Non-pigmented ciliary epithelial cell (primary cell): ENCODE measurements at regions not wholly inside any gene's neighbourhood (a gene's known extent, or its start where the extent isn't known, plus 50 kb on each side); places are given as distances from the start of the nearest gene placed in this dataset.
"Not testable (repeated sequence)": the region's sequence is repeated elsewhere in the genome, so short reads cannot be mapped to it uniquely, and the experiment has no call there.

Experiments
- DNase-seq: peaks from one replicate; pipeline ENCODE4 v3.0.0-alpha.2; 2010; ENCODE audit warnings: low read depth

DNA sequence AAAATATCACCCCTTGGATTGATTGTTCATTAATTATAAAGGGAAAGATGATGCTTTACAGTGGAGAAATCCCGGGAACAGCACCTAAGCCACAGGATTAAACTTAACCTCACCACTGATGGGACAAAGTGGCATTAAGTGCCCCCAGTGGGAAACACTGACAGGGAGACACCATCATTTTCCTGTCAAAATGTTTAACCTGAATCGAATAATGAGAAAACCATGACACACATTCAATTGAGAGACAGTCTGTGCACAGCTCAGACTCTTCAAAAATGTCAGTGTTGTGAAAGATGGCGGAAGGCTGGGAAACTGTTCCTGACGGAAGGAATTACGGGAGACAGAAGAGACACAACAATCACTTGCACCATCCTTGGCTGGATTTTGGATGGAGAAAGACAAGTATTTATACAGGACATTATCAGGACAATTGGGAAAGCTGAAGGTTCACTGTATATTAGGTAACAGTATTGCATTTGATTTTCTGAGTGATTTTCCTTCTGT lies 111.8 kb upstream of the ASB18 start:
- DNase-seq, result no peak

DNA sequence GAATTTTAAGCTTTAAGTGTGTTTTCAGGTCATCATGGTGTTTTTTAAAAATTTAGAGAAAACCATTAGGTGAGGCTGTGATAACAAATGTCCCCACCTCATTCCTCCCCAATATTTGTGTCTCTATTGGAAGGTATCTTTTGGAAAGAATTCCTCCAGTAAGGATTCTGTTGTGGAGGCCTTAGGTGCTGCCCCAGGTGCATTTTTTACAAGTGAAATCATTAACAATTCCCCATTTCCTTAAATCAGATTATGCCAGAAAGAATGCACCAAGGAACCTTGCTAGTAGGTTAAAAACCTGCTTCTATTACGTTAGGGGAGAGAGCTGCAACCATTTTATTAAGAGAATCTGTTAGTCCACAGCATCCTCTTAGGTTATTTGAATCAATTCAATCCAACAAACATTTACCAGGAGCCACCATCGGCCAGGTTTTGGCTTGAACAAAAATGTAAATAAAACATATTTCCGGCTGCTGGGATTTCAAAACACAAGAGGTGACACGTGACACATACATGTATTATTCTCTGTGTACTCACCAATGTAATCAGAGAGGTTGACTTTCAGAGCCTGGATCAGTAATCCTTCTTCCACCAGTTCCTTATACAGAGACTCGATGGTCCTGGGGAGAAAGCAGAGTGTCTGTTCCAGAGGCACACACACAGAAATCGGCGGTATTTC lies 112.5 kb upstream of the ASB18 start:
- DNase-seq, result no peak

DNA sequence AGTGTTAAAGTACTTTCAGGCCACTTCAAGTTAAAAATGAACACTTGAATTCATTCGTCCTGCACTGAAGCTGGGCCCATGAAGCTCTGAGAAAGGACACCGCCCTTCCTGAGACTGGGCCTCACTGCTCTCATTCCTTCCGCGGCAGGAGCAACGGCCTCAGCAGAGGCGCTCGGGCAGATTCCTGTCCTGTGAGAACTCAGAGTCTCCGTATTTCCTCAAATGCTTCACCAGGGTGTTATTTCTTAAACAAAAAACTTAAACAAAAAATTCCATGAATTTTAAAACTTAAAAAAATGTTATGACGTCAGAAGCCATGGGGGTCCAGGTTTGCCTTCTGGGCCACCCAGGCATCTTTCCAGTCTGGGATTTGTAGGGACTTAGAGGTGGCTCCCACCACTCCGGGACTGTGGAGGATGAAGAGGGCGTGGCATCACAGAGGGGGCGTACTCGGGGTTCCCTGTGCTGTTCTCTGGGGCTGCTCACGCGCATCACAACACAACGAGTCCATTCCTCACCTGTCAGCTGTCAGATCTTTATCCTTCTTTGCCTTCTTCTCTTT lies 115.9 kb upstream of the ASB18 start:
- no peak for DNase-seq

DNA sequence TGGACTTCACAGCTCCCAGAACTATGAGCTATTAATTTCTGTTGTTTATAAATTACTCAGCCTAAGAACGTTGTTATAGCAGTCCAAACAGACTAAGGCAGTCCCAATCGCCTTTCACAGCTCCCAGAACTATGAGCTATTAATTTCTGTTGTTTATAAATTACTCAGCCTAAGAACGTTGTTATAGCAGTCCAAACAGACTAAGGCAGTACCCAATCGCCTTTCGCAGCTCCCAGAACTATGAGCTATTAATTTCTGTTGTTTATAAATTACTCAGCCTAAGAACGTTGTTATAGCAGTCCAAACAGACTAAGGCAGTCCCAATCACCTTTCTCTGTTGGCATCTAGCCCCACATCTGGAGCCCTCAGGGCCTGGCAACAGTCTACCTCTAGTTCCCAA lies 117.0 kb upstream of the ASB18 start:
- DNase-seq, result not testable (repeated sequence)

DNA sequence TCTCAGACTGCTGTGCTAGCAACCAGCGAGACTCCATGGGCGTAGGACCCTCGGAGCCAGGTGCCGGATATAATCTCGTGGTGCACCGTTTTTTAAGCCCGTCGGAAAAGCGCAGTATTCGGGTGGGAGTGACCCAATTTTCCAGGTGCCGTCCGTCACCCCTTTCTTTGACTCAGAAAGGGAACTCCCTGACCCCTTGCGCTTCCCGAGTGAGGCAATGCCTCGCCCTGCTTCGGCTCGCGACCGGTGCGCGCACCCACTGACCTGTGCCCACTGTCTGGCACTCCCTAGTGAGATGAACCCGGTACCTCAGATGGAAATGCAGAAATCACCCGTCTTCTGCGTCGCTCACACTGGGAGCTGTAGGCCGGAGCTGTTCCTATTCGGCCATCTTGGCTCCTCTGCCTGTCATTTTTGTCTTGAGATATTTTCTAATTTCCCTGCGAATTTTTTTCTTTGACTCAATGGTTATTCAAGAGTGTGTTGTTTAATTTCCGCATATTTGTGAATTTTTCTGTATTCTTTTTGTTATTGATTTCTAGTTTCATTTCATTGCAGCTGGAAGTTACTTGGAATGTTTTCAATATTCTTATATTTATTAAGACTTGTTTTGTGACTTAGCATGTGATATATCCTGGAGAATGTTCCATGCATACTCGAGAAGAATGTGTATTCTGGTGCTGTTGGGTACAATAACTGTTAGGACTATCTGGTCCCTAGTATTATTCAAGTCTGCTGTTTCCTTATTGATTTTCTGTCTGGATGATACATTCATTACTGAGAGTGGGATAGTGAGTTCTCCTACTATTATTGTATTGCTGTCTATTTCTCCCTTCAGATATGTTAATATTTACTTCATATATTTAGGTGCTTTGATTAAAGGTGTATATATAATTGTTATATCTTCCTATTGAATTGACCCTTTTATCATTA lies 125.3 kb upstream of the ASB18 start:
- DNase-seq, result not testable (repeated sequence)

DNA sequence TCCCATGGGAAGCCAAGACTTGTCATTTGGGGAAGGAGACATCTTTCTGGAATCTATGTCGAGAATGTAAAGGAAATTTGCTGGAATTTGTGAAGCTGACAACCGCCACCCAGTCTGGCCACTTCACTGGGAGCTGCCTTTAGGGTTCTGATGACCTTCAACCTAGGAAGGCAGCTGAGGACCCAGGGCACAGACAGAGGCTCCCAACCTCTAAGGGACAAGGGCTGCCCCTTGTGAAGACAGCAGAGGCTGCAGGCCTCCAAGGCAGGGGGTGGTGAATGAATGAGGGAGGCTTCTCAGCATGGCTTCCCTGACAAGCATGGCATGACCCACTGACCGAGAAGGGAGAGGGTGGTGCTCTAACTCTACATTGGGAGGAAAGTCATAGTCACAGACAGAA lies 128.9 kb upstream of the ASB18 start:
- no peak for DNase-seq

DNA sequence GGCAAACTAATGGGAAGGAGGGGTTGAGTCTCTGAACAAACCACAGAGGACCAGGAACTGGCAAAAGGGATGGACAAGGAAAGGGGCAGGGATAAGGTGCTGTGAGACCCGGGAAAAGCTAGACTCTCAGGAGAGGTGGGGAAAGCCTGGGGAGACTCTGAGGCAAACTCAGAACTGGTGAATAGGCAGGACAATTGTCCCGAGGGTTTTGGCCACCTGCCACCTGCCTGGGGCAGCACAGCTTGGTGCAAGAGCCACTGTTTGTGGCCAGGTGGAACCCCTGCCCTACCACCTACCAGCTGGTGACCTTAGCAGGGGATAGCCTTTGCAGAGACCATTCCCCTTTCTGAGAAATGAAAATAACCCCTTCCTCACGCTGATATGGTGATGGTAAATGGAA lies 129.4 kb upstream of the ASB18 start:
- no peak for DNase-seq

DNA sequence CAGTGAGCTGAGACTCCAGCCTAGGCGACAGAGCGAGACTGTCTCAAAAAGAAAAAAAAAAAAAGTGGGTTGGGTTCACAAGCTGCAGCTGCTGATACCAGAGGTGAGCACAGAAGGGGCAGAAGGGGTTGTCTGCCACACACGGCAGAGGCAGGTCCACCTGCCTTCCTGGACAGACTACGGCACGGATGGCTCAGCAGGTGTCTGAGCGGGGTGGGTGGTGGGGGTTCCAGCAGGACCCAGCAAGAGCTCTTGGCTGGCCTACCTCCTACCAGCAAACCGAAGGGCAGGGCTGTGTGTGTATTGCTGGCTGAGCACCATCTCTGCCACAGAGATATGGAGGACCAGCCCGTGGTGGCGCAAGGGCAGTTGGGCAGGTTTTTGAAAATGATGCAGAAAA lies 130.4 kb upstream of the ASB18 start:
- DNase-seq, result no peak

DNA sequence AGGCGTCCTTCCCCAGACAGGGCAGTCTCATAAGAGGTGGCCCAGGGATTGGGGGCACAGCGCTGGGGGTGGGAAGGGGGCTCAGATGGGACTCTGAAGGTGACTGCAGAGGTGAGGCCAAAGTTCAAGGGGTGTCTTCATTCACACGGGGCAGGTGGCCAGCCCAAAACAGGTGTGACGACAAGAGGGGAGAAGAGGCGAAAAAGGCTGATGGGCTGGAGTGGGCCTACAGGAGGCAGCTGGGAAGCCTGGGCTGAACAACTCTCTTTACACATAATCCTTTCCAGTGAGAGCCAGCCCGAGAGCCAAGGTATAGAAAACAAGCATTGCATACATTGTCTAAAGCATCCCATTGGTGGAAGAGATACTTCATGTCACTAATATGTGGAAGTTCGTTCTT lies 130.9 kb upstream of the ASB18 start:
- no peak for DNase-seq

DNA sequence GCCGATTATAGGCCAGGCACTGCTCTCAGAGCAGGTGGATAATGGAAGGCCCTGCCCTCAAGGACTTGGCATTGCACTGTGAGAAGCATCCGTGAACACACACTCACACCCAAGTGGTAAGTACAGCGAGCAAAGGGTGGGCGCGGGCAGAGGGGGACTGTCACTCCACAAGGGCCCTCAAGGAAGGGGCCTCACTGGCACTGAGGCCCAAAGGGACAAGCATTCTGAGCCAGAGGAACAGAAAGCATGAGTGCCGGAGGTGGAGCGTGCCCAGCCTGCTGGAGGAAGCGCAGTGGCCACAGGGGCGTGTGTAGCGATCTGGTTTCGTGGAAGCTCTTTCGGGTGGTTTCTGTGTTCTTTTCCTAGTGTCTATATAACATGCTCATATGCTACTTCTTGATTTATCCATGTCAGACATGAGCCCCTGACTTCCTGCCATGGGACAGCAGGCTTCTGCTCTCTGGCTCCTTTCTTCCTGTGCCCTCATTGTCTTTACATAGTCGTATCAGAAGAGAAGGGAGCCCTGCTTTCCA lies 132.7 kb upstream of the ASB18 start:
- DNase-seq, result no peak

DNA sequence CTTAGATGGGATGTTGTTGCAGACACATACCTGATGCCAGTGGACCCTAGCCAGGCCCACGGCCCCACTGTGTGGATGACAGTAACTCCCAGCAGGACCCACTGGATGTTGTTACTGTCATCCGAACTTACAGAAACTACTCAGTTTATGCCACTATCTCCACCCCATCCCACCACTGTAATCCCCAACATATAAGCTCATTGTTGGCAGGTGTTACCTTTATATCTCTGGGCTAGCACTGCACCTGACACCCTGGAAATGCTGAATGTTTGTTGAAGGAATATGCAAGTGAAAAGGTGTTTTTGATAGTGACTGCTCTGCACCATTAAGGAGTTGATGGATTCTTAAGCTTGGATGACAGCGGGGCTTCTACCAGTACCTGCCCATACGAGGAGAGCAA lies 133.5 kb upstream of the ASB18 start:
- no peak for DNase-seq

DNA sequence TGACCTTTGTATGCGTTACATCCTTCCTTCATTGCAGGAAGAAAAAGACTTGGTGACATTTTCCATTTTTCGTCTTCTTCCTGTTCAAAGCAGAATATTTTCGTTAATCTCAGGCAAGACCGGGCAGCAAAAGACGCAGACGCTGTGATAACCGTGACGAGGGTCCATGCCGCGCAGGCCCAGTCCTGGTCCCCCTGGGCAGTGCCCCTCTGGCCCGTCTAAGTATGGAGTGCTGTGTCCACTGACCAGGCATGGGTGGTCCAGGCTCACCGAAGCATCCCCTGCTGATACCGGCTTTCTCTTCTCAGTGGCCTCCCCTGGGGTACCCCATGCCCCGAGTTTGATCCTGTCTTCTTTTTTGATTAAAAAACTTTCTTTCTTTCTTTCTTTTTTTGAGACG lies 135.2 kb upstream of the ASB18 start:
- no peak for DNase-seq

DNA sequence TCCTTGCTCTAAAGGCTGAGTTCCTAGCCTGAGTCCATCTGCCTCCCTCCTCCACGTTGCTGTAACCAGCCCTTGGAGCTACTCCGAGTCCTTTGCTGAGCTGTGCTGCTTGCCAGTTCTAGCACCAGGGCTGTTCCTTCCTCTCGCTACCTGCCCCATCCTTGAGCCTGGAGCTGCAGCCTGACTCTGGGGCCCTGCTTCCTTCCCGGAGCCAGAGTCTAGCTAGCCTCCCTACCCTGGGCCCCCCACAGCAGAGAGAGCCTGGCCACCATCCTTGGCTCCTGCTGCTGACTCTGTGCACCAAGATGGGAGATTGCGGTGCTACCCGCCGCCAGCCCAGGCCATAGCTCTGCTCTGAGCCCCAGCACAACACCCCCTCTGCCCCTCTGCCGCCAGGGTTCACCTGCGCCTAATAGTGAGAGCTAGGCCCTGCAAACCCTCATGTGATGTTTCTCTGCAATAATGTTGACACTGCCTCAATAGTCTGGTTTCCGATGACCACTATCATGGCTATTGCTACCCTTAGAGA lies 135.9 kb upstream of the ASB18 start:
- no peak for DNase-seq

DNA sequence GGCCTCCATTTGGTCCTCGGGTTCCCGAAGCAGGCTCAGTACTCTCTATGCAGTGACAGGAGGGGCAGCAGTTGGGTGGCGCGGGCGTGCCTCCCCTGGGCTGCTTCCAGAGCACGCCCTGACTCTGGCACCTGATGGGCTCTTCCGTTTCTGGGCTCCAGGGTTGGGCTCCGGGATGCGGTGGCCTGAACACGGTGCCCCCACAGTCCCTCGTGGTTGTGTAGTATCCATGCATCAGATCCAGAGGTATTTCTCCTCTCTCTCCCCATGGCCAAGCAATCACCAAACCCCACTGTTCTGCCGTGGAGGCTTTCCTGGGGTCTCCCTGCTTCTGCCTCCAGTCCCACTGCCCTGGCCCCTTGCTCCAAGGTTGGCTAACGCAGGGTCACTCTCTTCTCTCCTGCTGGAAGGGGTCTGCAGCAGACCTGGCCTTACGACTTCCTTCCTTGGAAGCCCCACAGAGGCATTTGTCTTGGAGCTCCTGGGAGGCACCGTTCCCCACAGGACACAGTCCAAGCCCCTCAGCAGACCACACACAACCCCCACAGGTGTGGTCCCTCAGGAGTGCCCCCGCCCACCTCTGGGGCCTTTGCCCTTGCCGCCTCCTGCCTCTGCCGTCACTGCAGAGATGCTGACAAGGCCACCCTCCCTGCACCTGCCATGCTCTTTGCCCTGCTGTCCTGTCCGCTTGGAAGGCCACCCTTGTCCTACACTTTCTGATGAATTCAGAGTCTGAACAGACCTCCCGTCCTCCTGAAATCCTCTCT lies 136.6 kb upstream of the ASB18 start:
- no peak for DNase-seq

DNA sequence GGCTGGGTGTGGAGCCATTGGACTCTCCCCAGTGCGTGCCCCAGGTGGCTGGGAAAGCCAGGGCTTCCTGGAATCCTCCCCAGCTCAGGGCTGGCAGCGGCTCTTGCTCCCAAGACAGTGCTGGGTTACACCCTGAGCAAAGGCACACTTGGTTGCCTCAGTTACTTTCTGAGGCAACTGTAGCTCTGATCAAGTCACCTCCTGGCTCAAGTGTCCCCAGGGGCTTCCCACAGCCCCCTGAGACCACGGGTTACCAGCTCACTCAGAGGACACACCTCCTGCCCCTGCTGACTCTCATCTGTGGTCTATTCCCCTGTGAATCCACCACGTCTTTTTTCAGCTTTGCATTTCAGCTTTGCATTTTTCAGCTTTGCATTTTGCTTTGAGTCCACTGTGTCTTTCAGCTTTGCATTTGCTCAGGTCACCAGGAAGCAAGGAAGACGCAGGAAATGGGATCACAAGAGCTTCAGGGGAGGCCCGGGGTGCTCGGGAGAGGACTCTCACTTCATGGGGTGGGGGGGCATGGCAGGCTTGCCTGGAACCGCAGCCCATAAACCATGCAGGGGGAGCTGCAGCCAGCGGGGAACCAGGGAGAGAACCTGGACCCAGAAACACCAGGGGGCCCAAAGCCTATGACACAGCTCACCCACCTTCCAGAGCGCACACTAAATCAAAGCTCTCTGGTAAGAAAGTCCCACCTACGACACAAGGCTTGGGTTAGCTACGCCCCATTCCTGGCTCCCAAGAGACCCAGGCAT lies 138.0 kb upstream of the ASB18 start:
- no peak for DNase-seq

DNA sequence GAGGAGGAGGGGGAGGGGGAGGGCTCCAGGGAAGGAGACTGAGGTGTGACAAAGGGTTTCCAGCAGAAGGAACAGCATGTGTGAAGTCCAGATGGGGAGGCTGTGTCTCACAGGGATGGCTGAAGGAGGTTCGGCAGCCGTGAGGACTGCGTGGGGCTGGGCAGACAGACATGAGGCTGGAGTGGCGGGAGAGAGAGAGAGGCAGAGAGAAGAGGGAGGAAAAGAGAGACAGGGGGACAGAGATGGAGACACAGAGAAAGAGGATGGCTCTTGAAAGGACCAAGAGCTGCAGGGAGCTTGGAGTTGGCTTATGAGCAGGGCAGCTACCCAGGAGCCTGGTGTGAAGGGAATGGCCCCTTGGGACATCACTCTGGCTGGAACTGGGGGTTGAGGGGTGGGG lies 138.9 kb upstream of the ASB18 start:
- DNase-seq, result no peak

DNA sequence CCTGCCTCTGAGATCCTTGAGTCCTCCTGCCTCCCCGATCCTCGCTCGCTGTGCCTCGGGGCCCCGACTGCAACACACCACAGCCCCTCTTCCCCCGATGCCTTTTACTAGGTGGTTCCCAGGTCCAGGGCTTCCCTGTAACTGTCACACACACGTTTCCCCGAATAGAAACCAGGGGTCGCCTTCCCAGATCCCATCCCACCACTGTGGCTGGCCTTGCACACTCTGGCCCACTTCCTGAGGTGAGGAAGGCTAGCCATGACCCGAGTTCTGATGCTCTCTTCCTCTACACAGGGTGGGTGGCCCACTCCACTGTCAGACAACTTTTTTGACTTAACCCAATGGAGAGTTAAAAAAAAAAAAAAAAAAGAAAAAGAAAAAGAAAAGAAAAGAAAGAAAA lies 139.6 kb upstream of the ASB18 start:
- DNase-seq, result no peak

DNA sequence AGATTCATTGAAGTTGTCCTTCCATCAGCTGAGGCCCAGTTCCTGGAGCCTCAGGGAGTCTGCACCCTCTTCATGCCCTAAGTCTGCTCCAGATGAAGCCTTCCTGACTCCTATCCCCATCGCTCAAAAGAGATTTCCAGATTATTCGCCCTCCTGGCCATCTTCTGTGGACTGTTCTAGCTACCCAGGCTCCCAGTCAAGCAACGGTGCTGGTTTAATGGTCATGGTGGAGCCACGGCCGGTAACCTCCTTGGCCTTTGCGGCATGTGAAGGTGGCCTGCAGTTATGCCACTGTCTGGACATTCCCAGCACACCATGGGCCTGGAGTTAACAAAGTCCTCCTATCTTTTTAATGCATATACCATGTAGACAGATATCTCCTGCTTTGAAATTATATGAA lies 140.1 kb upstream of the ASB18 start:
- DNase-seq, result no peak

DNA sequence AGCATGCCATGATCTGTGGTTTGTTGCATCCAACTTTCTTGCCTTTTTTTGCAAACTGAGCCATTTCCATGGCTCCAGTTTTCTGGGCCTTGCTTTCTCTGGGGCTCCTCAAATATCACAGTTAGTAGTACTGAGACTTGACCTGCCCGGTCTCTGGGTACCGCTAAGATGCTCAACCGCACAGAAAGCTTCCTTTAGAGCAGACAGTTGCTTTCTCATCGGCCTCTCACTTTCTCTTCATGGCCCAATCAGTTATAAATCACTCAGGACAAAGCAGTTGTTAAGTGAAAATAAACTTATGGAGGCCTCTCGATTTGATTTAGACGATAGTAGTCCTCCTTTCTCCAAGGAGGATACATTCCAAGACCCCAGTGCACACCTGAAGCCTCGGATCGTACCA lies 141.2 kb upstream of the ASB18 start:
- no peak for DNase-seq

DNA sequence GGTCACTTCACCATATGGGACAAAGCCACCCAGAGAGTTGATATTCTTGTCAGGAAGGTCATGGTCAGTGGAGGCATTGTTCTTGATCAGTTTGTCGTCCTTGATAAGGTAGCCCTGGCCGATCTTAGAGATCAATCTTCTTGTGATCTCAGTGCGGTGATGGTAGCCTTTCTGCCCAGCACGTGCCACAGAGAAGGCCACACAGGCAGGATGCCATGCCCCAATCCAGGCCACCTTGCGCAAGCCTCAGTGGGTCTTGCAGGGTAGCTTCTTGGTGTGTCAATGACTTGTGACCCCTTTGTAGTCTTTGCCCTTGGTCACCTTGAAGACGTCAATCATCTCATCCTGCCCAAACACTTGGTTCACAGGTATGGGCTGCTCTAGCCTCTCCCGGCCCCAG lies 143.9 kb upstream of the ASB18 start:
- DNase-seq, result no peak

DNA sequence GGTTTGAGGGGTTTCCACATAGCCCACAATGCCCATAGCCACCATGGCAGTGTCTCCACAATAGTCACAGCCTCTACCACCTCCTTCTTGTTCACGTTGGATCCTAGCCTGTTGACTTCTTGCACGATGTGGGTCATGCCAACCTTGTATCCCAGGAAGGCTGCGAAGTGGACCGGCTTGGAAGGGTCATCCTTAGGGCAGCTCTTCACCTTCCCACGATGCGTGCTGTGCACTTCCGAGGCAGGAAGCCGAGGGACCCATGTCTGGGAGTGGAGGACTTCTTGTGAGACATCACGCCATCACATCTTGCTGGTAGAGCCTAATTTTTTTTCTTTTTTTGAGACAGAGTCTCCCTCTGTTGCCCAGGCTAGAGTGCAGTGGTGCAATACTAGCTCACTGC lies 144.6 kb upstream of the ASB18 start:
- no peak for DNase-seq
